Neural crest cell (in vitro differentiated cells): ENCODE measurements at regions not wholly inside any gene's neighbourhood (a gene's known extent, or its start where the extent isn't known, plus 50 kb on each side); places are given as distances from the start of the nearest gene placed in this dataset.

Experiments
- DNase-seq: peaks from one replicate; pipeline ENCODE4 v3.0.0; 2021; ENCODE audit warnings: low read depth, mixed read lengths, low spot score
- H3K27ac Mint-ChIP-seq: one replicate; pipeline ENCODE4 v1.8.0; 2021; ENCODE audit warnings: mild to moderate bottlenecking, mixed read lengths; ENCODE audit not compliant: unreplicated experiment
- H3K27me3 Mint-ChIP-seq: 2 replicates; pipeline ENCODE4 v1.8.0; 2021; ENCODE audit warnings: low read depth, mild to moderate bottlenecking, mixed read lengths
- H3K36me3 Mint-ChIP-seq: 2 replicates; pipeline ENCODE4 v1.8.0; 2021; ENCODE audit warnings: low read depth, mild to moderate bottlenecking, mixed read lengths
- H3K4me1 Mint-ChIP-seq: 2 replicates; pipeline ENCODE4 v1.8.0; 2021; ENCODE audit warnings: mixed read lengths
- H3K4me3 Mint-ChIP-seq: one replicate; pipeline ENCODE4 v1.8.0; 2021; ENCODE audit warnings: mild to moderate bottlenecking, mixed read lengths
- H3K9me3 Mint-ChIP-seq: 2 replicates; pipeline ENCODE4 v1.8.0; 2021; ENCODE audit warnings: mixed read lengths
- CTCF ChIP-seq: fragments of 200-600 bp; sonication (generic); conservative IDR thresholded peaks from 2 replicates; pipeline ENCODE4 v1.5.0; 2021; ENCODE audit warnings: antibody characterized with exemption, mild to moderate bottlenecking

- Mint-ChIP-seq H3K27ac (no peak overlapping the region), H3K4me3 (no peak overlapping the region), H3K4me1 (no peaks in the 10 kb centered on the region), H3K27me3 (no peaks in the 10 kb centered on the region), H3K36me3 (no peaks in the 10 kb centered on the region), H3K9me3 (peaks cover 2% of the 10 kb centered on the region)
- DNase-seq, result no peak
- no peak for TF ChIP-seq CTCF
Observed at GRCh38 chr13:62243106-62243505, 827.5 kb upstream of the PCDH20 start.

GRCh38 chr13:62234780-62235440, 819.3 kb upstream of the PCDH20 start:
- H3K27me3 Mint-ChIP-seq, result no peaks in the 10 kb centered on the region
- H3K36me3 Mint-ChIP-seq, result no peaks in the 10 kb centered on the region
- no peak overlapping the region for H3K27ac Mint-ChIP-seq
- no peak for TF ChIP-seq CTCF
- no peak overlapping the region for H3K4me3 Mint-ChIP-seq
- H3K4me1 Mint-ChIP-seq, result no peaks in the 10 kb centered on the region
- no peak for DNase-seq
- H3K9me3 Mint-ChIP-seq, result no peaks in the 10 kb centered on the region

GRCh38 chr13:62210951-62211350, 795.3 kb upstream of the PCDH20 start:
- Mint-ChIP-seq H3K36me3 (no peaks in the 10 kb centered on the region), H3K9me3 (no peaks in the 10 kb centered on the region), H3K4me3 (no peak overlapping the region), H3K27ac (no peak overlapping the region), H3K4me1 (no peaks in the 10 kb centered on the region), H3K27me3 (no peaks in the 10 kb centered on the region)
- TF ChIP-seq CTCF, result no peak
- DNase-seq, result no peak

GRCh38 chr13:62209529-62209928, 793.9 kb upstream of the PCDH20 start:
- peaks cover 3% of the 10 kb centered on the region for H3K9me3 Mint-ChIP-seq
- no peaks in the 10 kb centered on the region for H3K4me1 Mint-ChIP-seq
- TF ChIP-seq CTCF, result no peak
- H3K27me3 Mint-ChIP-seq, result no peaks in the 10 kb centered on the region
- no peak overlapping the region for H3K27ac Mint-ChIP-seq
- no peak for DNase-seq
- H3K4me3 Mint-ChIP-seq, result no peak overlapping the region
- no peaks in the 10 kb centered on the region for H3K36me3 Mint-ChIP-seq

GRCh38 chr13:62207388-62207787, 791.7 kb upstream of the PCDH20 start:
- DNase-seq, result no peak
- Mint-ChIP-seq H3K36me3 (no peaks in the 10 kb centered on the region), H3K4me3 (no peak overlapping the region), H3K4me1 (no peaks in the 10 kb centered on the region), H3K27me3 (no peaks in the 10 kb centered on the region), H3K27ac (no peak overlapping the region), H3K9me3 (peaks cover 3% of the 10 kb centered on the region)
- no peak for TF ChIP-seq CTCF
